Skin epidermis (tissue), 12 donors: ENCODE measurements at regions not wholly inside any gene's neighbourhood (a gene's known extent, or its start where the extent isn't known, plus 50 kb on each side); places are given as distances from the start of the nearest gene placed in this dataset.

Source experiments
- H3K27ac ChIP-seq, 21 experiments: fragments of 200-600 bp; sonication (generic) in 11 of 21; one replicate each; pipeline ENCODE4 v1.5.0; 2020; ENCODE audit warnings: mild to moderate bottlenecking in 3 of 21, inconsistent platforms in 2 of 21, moderate library complexity in 2 of 21
- H3K4me3 ChIP-seq, 7 experiments: fragments of 200-600 bp; sonication (generic) in 2 of 7; one replicate each; pipeline ENCODE4 v1.5.0; 2020; ENCODE audit warnings: inconsistent platforms in 2 of 7, mild to moderate bottlenecking in 2 of 7, moderate library complexity in 1 of 7

GRCh38 chr13:81738364-81738763 lies 1397.4 kb upstream of the SPRY2 start:
- Histone ChIP-seq H3K27ac (no peak overlapping the region), H3K4me3 (no peak overlapping the region)

GRCh38 chr13:81726037-81726726 lies 1385.3 kb upstream of the SPRY2 start:
- Histone ChIP-seq H3K27ac (peak overlapping the region in 1 of 21 experiments; percentile 18), H3K4me3 (no peak overlapping the region)

- Histone ChIP-seq H3K4me3 (no peak overlapping the region), H3K27ac (no peak overlapping the region)
Observed at GRCh38 chr13:81722456-81722855, 1381.5 kb upstream of the SPRY2 start.

- H3K27ac ChIP-seq, result no peak overlapping the region
Observed at GRCh38 chr13:81721400-81721799, 1380.5 kb upstream of the SPRY2 start.

GRCh38 chr13:81714513-81714912 lies 1373.6 kb upstream of the SPRY2 start:
- Histone ChIP-seq H3K4me3 (no peak overlapping the region), H3K27ac (no peak overlapping the region)

More at GRCh38 chr13:81721400-81721799, 1380.5 kb upstream of the SPRY2 start:
- H3K4me3 ChIP-seq, result no peak overlapping the region

- Histone ChIP-seq H3K27ac (no peak overlapping the region), H3K4me3 (no peak overlapping the region)
Observed at GRCh38 chr13:81713201-81713600, 1372.3 kb upstream of the SPRY2 start.

GRCh38 chr13:81697826-81698225 lies 1356.9 kb upstream of the SPRY2 start:
- H3K4me3 ChIP-seq, result no peak overlapping the region
- H3K27ac ChIP-seq, result no peak overlapping the region

GRCh38 chr13:81686877-81687276 lies 1346.0 kb upstream of the SPRY2 start:
- Histone ChIP-seq H3K4me3 (no peak overlapping the region), H3K27ac (no peak overlapping the region)

- no peak overlapping the region for H3K27ac ChIP-seq
- no peak overlapping the region for H3K4me3 ChIP-seq
Observed at GRCh38 chr13:81683521-81683920, 1342.6 kb upstream of the SPRY2 start.

- Histone ChIP-seq H3K27ac (no peak overlapping the region), H3K4me3 (no peak overlapping the region)
Observed at GRCh38 chr13:81682081-81682630, 1341.2 kb upstream of the SPRY2 start.

GRCh38 chr13:81677857-81678256 lies 1336.9 kb upstream of the SPRY2 start:
- Histone ChIP-seq H3K4me3 (no peak overlapping the region), H3K27ac (no peak overlapping the region)

GRCh38 chr13:81676008-81676407 lies 1335.1 kb upstream of the SPRY2 start:
- no peak overlapping the region for H3K27ac ChIP-seq
- no peak overlapping the region for H3K4me3 ChIP-seq

- H3K4me3 ChIP-seq, result no peak overlapping the region
- H3K27ac ChIP-seq, result no peak overlapping the region
Observed at GRCh38 chr13:81671064-81671463, 1330.1 kb upstream of the SPRY2 start.

- Histone ChIP-seq H3K27ac (no peak overlapping the region), H3K4me3 (no peak overlapping the region)
Observed at GRCh38 chr13:81670048-81670447, 1329.1 kb upstream of the SPRY2 start.

- Histone ChIP-seq H3K27ac (no peak overlapping the region), H3K4me3 (no peak overlapping the region)
Observed at GRCh38 chr13:81664872-81665271, 1323.9 kb upstream of the SPRY2 start.

- H3K4me3 ChIP-seq, result no peak overlapping the region
- no peak overlapping the region for H3K27ac ChIP-seq
Observed at GRCh38 chr13:81659984-81660383, 1319.1 kb upstream of the SPRY2 start.

- H3K27ac ChIP-seq, result no peak overlapping the region
- no peak overlapping the region for H3K4me3 ChIP-seq
Observed at GRCh38 chr13:81658598-81659370, 1317.9 kb upstream of the SPRY2 start.

- Histone ChIP-seq H3K27ac (no peak overlapping the region), H3K4me3 (no peak overlapping the region)
Observed at GRCh38 chr13:81639984-81640582, 1299.2 kb upstream of the SPRY2 start.

GRCh38 chr13:81637457-81637856 lies 1296.5 kb upstream of the SPRY2 start:
- H3K4me3 ChIP-seq, result no peak overlapping the region
- no peak overlapping the region for H3K27ac ChIP-seq

- no peak overlapping the region for H3K4me3 ChIP-seq
Observed at GRCh38 chr13:81636120-81636519, 1295.2 kb upstream of the SPRY2 start.

GRCh38 chr13:81615031-81615430 lies 1274.1 kb upstream of the SPRY2 start:
- no peak overlapping the region for H3K27ac ChIP-seq

More at GRCh38 chr13:81636120-81636519, 1295.2 kb upstream of the SPRY2 start:
- no peak overlapping the region for H3K27ac ChIP-seq

More at GRCh38 chr13:81615031-81615430, 1274.1 kb upstream of the SPRY2 start:
- H3K4me3 ChIP-seq, result no peak overlapping the region
